K562 (cell line): ENCODE measurements at regions not wholly inside any gene's neighbourhood (a gene's known extent, or its start where the extent isn't known, plus 50 kb on each side); places are given as distances from the start of the nearest gene placed in this dataset.

Experiments used
- ATAC-seq: fragments of 200-7000 bp; cut with Tn5 transposase; 3 replicates; pipeline ENCODE4 v1.9.1; 2020; ENCODE audit warnings: moderate library complexity
- BruUV-seq: library from RNA; stranded (reverse); fragments of 400-500 nt; replicated peaks from 2 replicates; lab custom pipeline; 2021; lab: Mats Ljungman, UMichigan
- CTCF ChIA-PET: fragments of 300-600 bp; formaldehyde crosslinking; extraction: SDS; loops from one replicate; lab custom pipeline; 2021; ENCODE audit warnings: low intra/inter-chr PET ratio; lab: Yijun Ruan, JAX
- POLR2A ChIA-PET: fragments of 300-600, 350-650 bp; sonication (Branson Sonifier 250); formaldehyde crosslinking; extraction: SDS; loops from one replicate; lab custom pipeline; 2021; ENCODE audit warnings: antibody characterized with exemption, inconsistent platforms; lab: Yijun Ruan, JAX
- DNase-seq, 4 experiments: peaks; one replicate each; pipeline versions ENCODE4 v3.0.0 to v3.0.0-alpha.2; 2011 to 2018; ENCODE audit warnings: low spot score in 3 of 4, mixed read lengths in 3 of 4; ENCODE audit errors: extremely low read depth in 1 of 4
- FAIRE-seq: peaks from 2 replicates; lab custom pipeline; 2011; peaks lifted over from hg19 to GRCh38; lab: Jason Lieb, UNC
- H2AFZ ChIP-seq: 2 replicates; pipeline ENCODE4 v1.6.0; 2011; ENCODE audit warnings: low read depth, low read length, control low read depth, inconsistent platforms
- H3K27ac ChIP-seq: fragments of 200-600 bp; 3 replicates; pipeline ENCODE4 v1.8.0; 2011; ENCODE audit warnings: low read depth, mild to moderate bottlenecking, control low read depth, inconsistent platforms, low read length, moderate library complexity, mixed read lengths; ENCODE audit errors: extremely low read depth
- H3K27me3 ChIP-seq, 2 experiments: fragments of 300-600 bp in 1 of 2; 2 replicates in 1 of 2; 3 replicates in 1 of 2; pipeline versions ENCODE4 v1.6.0 to v1.8.0; 2011; ENCODE audit warnings: inconsistent platforms in 2 of 2, low read length in 2 of 2, mild to moderate bottlenecking in 1 of 2, mixed read lengths in 1 of 2, moderate library complexity in 1 of 2; ENCODE audit not compliant: control insufficient read depth in 2 of 2, insufficient read depth in 2 of 2
- H3K36me3 ChIP-seq: fragments of 300-600 bp; 3 replicates; pipeline ENCODE4 v1.8.0; 2011; ENCODE audit warnings: mild to moderate bottlenecking, low read length, inconsistent platforms; ENCODE audit not compliant: control insufficient read depth, insufficient read depth
- H3K4me1 ChIP-seq, 2 experiments: fragments of 200-600 bp in 1 of 2; replicated peaks in 1 of 2; 2 replicates in 1 of 2; 3 replicates in 1 of 2; pipeline versions ENCODE4 v1.5.1 to v1.8.0; 2011; ENCODE audit warnings: inconsistent platforms in 2 of 2, low read length in 2 of 2, mild to moderate bottlenecking in 1 of 2, mixed read lengths in 1 of 2, moderate library complexity in 1 of 2; ENCODE audit not compliant: control insufficient read depth in 2 of 2, insufficient read depth in 2 of 2
- H3K4me2 ChIP-seq: 2 replicates; pipeline ENCODE4 v1.6.1; 2011; ENCODE audit warnings: low read length, control low read depth, inconsistent platforms, mixed read lengths; ENCODE audit not compliant: insufficient read depth
- H3K4me3 ChIP-seq: fragments of 200-600 bp; sonication (generic), shearing (Covaris generic); 2 replicates; pipeline ENCODE4 v1.5.1; 2016; ENCODE audit warnings: control low read depth, inconsistent platforms
- H3K79me2 ChIP-seq: fragments of 200-600 bp; 3 replicates; pipeline ENCODE4 v1.8.0; 2011; ENCODE audit warnings: low read length, inconsistent platforms; ENCODE audit not compliant: control insufficient read depth, insufficient read depth
- H3K9ac ChIP-seq, 2 experiments: 2 replicates each; pipeline versions ENCODE4 v1.6.0 to v1.6.1; 2011; ENCODE audit warnings: low read depth in 2 of 2, low read length in 2 of 2, control low read depth in 1 of 2, inconsistent platforms in 1 of 2, mild to moderate bottlenecking in 1 of 2, mixed read lengths in 1 of 2; ENCODE audit not compliant: insufficient read depth in 1 of 2
- H3K9me1 ChIP-seq: one replicate; pipeline ENCODE4 v1.6.0; 2011; ENCODE audit warnings: inconsistent platforms, mild to moderate bottlenecking, low read length, moderate library complexity; ENCODE audit not compliant: control insufficient read depth, insufficient read depth
- H3K9me3 ChIP-seq: replicated peaks from 2 replicates; pipeline ENCODE4 v1.5.1; 2011; ENCODE audit warnings: low read depth, low read length, inconsistent platforms; ENCODE audit not compliant: control insufficient read depth, insufficient read depth
- H4K20me1 ChIP-seq: replicated peaks from 2 replicates; pipeline ENCODE4 v1.6.1; 2011; ENCODE audit warnings: low read length, inconsistent platforms, mixed read lengths; ENCODE audit not compliant: control insufficient read depth, insufficient read depth
- GATA2 ChIP-seq: sonication (generic); formaldehyde crosslinking; IDR thresholded peaks from 2 replicates; pipeline ENCODE4 v1.4.0; 2020; ENCODE audit warnings: mild to moderate bottlenecking, missing genetic modification reagents
- HNRNPLL ChIP-seq: fragments of 200-400 bp; formaldehyde crosslinking; IDR thresholded peaks from 2 replicates; pipeline ENCODE4 v1.6.1; 2017; ENCODE audit warnings: low read length, low read depth, mild to moderate bottlenecking; ENCODE audit not compliant: poor library complexity, severe bottlenecking
- MIER1 ChIP-seq: fragments of 450-650 bp; IDR thresholded peaks from 2 replicates; pipeline ENCODE4 v1.6.1; 2016; ENCODE audit warnings: antibody characterized with exemption, mild to moderate bottlenecking, low read depth
- MTA3 ChIP-seq: fragments of 450-650 bp; formaldehyde crosslinking; IDR thresholded peaks from 2 replicates; pipeline ENCODE4 v1.6.1; 2017; ENCODE audit warnings: mild to moderate bottlenecking, borderline replicate concordance
- RBBP5 ChIP-seq: fragments of 200-600 bp; sonication (generic); IDR thresholded peaks from 2 replicates; pipeline ENCODE4 v1.6.1; 2012; ENCODE audit warnings: borderline replicate concordance, mild to moderate bottlenecking, low read length, control low read depth, inconsistent platforms; ENCODE audit not compliant: insufficient read depth, poor library complexity, severe bottlenecking
- SMAD3 ChIP-seq: fragments of 450-650 bp; formaldehyde crosslinking; conservative IDR thresholded peaks from 2 replicates; pipeline ENCODE4 v1.4.0; 2020; ENCODE audit warnings: mild to moderate bottlenecking
- SMC3 ChIP-seq: conservative IDR thresholded peaks from 2 replicates; pipeline ENCODE4 v1.6.1; 2011; ENCODE audit warnings: low read depth, low read length, improper control_type of control experiment; ENCODE audit not compliant: insufficient read depth
- TAF7 ChIP-seq: fragments of 450-650 bp; IDR thresholded peaks from 2 replicates; pipeline ENCODE4 v1.6.1; 2016; ENCODE audit warnings: missing genetic modification characterization, missing compliant biosample characterization
- WGBS: fragments of 100-300 bp; shearing (Covaris generic); methylation state at CpG from one replicate; pipeline ENCODE4 v1.1.6; 2016; ENCODE audit warnings: low coverage, mixed read lengths; ENCODE audit not compliant: insufficient coverage; ENCODE audit errors: missing lambda C conversion rate; 5-methylcytosine and 5-hydroxymethylcytosine counted together
- in situ Hi-C: fragments of 300-500 bp; cut with MboI; formaldehyde crosslinking; loops from 4 replicates; pipeline ENCODE4 v1.15.0; 2018; ENCODE audit warnings: inconsistent platforms, mixed read lengths
- intact Hi-C: fragments of 100-400 bp; cut with micrococcal nuclease; formaldehyde crosslinking; loops from 2 replicates; pipeline ENCODE4 v1.14.2; 2022
- TF ChIP-seq, protein P1 (sequence below): fragments of 250-450 bp; sonication (Bioruptor Pico); IDR thresholded peaks from 2 replicates; pipeline ENCODE4 v1.5.0; 2020; ENCODE audit warnings: mild to moderate bottlenecking, borderline replicate concordance
- TF ChIP-seq, protein P2 (sequence below): fragments of 150-350 bp; IDR thresholded peaks from 2 replicates; pipeline ENCODE4 v1.6.1; 2014; ENCODE audit warnings: low read depth, mild to moderate bottlenecking, low read length, borderline replicate concordance
- TF ChIP-seq, protein P3 (sequence below): sonication (generic); formaldehyde crosslinking; IDR thresholded peaks from 2 replicates; pipeline ENCODE4 v1.8.0; 2022; ENCODE audit warnings: mild to moderate bottlenecking, missing genetic modification reagents

DNA sequence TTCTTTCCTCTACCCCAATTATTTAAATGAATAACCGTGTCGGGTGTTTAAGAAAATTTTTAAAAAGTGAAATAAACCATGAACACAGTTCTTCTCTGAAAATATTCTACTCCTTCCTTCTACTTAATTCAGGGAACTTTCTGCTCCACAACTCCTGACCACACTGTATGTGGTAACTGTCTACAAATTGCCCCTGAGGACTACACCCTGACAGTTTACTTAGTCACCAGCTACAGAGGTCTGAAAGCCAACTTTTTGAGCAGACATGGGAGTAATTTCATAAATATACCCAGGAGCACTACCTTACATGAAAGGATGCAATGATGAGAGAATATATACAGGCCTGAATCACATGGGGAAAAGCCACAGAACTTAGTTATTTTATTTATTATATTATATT lies 523.2 kb upstream of the SORCS1 start:
- POLR2A ChIA-PET, result no interaction called here
- WGBS, result 5% methylated on average over 2 of the region's 2 CpGs
- ATAC-seq (no peak), FAIRE-seq (no peak), DNase-seq (no peak)
- CTCF ChIA-PET, result no interaction called here
- no peaks in the 10 kb centered on the region for H4K20me1 ChIP-seq
- no peak overlapping the region for H3K27ac ChIP-seq
- H3K27me3 ChIP-seq, result no peaks in the 10 kb centered on the region
- no peak overlapping the region for H3K9ac ChIP-seq
- no peak overlapping the region for H3K4me2 ChIP-seq
- no TSS peak for BruUV-seq
- no peaks in the 10 kb centered on the region for H3K79me2 ChIP-seq
- H3K9me3 ChIP-seq, result no peaks in the 10 kb centered on the region
- H3K4me1 ChIP-seq, result no peaks in the 10 kb centered on the region
- no peaks in the 10 kb centered on the region for H3K36me3 ChIP-seq
- H3K4me3 ChIP-seq, result no peak overlapping the region
- intact Hi-C loops, result no loop called here
- in situ Hi-C loops, result no loop called here
- H2AFZ ChIP-seq, result no peak overlapping the region
- no peaks in the 10 kb centered on the region for H3K9me1 ChIP-seq
- TF ChIP-seq MIER1 (no peak), MTA3 (no peak), GATA2 (CRISPR knock-in tag) (no peak), SMC3 (no peak), HNRNPLL (no peak), RBBP5 (no peak), SMAD3 (CRISPR knock-in tag) (no peak), TAF7 (tag) (no peak)
- TF ChIP-seq, protein P1, sequence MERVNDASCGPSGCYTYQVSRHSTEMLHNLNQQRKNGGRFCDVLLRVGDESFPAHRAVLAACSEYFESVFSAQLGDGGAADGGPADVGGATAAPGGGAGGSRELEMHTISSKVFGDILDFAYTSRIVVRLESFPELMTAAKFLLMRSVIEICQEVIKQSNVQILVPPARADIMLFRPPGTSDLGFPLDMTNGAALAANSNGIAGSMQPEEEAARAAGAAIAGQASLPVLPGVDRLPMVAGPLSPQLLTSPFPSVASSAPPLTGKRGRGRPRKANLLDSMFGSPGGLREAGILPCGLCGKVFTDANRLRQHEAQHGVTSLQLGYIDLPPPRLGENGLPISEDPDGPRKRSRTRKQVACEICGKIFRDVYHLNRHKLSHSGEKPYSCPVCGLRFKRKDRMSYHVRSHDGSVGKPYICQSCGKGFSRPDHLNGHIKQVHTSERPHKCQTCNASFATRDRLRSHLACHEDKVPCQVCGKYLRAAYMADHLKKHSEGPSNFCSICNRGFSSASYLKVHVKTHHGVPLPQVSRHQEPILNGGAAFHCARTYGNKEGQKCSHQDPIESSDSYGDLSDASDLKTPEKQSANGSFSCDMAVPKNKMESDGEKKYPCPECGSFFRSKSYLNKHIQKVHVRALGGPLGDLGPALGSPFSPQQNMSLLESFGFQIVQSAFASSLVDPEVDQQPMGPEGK (CRISPR knock-in tag), result no peak
- TF ChIP-seq, protein P2, sequence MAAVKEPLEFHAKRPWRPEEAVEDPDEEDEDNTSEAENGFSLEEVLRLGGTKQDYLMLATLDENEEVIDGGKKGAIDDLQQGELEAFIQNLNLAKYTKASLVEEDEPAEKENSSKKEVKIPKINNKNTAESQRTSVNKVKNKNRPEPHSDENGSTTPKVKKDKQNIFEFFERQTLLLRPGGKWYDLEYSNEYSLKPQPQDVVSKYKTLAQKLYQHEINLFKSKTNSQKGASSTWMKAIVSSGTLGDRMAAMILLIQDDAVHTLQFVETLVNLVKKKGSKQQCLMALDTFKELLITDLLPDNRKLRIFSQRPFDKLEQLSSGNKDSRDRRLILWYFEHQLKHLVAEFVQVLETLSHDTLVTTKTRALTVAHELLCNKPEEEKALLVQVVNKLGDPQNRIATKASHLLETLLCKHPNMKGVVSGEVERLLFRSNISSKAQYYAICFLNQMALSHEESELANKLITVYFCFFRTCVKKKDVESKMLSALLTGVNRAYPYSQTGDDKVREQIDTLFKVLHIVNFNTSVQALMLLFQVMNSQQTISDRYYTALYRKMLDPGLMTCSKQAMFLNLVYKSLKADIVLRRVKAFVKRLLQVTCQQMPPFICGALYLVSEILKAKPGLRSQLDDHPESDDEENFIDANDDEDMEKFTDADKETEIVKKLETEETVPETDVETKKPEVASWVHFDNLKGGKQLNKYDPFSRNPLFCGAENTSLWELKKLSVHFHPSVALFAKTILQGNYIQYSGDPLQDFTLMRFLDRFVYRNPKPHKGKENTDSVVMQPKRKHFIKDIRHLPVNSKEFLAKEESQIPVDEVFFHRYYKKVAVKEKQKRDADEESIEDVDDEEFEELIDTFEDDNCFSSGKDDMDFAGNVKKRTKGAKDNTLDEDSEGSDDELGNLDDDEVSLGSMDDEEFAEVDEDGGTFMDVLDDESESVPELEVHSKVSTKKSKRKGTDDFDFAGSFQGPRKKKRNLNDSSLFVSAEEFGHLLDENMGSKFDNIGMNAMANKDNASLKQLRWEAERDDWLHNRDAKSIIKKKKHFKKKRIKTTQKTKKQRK, result no peak
- TF ChIP-seq, protein P3, sequence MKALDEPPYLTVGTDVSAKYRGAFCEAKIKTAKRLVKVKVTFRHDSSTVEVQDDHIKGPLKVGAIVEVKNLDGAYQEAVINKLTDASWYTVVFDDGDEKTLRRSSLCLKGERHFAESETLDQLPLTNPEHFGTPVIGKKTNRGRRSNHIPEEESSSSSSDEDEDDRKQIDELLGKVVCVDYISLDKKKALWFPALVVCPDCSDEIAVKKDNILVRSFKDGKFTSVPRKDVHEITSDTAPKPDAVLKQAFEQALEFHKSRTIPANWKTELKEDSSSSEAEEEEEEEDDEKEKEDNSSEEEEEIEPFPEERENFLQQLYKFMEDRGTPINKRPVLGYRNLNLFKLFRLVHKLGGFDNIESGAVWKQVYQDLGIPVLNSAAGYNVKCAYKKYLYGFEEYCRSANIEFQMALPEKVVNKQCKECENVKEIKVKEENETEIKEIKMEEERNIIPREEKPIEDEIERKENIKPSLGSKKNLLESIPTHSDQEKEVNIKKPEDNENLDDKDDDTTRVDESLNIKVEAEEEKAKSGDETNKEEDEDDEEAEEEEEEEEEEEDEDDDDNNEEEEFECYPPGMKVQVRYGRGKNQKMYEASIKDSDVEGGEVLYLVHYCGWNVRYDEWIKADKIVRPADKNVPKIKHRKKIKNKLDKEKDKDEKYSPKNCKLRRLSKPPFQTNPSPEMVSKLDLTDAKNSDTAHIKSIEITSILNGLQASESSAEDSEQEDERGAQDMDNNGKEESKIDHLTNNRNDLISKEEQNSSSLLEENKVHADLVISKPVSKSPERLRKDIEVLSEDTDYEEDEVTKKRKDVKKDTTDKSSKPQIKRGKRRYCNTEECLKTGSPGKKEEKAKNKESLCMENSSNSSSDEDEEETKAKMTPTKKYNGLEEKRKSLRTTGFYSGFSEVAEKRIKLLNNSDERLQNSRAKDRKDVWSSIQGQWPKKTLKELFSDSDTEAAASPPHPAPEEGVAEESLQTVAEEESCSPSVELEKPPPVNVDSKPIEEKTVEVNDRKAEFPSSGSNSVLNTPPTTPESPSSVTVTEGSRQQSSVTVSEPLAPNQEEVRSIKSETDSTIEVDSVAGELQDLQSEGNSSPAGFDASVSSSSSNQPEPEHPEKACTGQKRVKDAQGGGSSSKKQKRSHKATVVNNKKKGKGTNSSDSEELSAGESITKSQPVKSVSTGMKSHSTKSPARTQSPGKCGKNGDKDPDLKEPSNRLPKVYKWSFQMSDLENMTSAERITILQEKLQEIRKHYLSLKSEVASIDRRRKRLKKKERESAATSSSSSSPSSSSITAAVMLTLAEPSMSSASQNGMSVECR, result no peak
